ENCODE measurements at regions not wholly inside any gene's neighbourhood (a gene's known extent, or its start where the extent isn't known, plus 50 kb on each side); places are given as distances from the start of the nearest gene placed in this dataset.
"Not testable (repeated sequence)": the region's sequence is repeated elsewhere in the genome, so short reads cannot be mapped to it uniquely, and the experiment has no call there.

DNA sequence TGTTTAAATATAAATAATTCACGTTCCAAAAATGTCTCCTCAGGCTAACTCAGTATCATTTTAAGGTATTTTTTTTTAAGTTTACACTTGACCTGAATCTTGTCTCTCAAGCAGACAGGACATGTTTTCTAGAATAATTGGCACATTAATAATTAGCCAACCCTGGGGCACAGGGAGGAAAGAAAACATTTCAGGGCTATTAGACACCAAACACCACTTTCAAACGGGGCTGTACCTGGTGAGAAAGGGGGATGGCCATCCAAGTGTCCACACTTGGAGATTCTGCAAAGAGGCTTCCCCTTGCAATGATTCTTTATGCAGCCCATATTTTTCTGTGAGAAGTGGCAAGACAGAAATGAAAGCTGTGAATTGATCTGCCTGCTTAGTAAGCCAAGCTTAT lies 560.8 kb downstream of the CD109 start:
- no peak for DNase-seq

GRCh38 chr6:74256381-74256780 lies 560.4 kb downstream of the CD109 start:
- no peak for DNase-seq

- not testable (repeated sequence) for DNase-seq
Observed at GRCh38 chr6:74255007-74255406, 559.0 kb downstream of the CD109 start.

DNA sequence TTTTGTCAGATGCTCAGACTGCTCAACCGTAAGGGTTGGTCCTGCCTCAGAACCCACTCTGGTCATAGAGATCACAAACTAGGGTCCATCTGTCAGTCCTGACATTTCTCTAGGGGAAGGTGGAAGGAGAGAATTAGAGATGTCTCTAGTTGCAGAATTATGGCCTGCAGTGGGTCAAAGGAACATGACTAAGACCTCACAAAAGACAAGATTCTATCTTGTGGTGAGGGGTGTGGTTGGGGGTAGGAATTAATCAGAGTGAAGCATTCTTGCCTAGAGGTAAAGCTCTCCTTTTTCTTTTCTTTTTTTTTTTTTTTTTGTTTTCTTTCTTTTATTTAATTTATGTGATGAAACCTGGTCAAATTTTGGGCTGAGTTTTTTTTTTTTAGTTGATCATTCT lies 558.1 kb downstream of the CD109 start:
- DNase-seq, result not testable (repeated sequence)

DNA sequence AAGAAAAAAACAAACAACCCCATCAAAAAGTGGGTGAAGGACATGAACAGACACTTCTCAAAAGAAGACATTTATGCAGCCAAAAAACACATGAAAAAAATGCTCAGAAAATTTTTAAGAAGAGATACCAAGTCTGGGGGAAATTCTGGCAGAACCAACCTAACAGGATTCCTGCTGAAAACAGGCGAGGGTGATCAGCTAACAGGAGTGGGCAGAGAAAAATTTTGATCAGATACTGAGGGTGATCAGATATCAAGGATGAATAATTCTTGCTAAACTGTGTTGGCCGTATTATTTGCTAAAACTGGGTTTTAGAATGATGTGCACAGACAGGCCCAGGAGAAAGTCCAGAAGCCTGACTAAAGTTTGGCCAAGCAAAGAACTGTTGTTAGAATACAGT lies 557.3 kb downstream of the CD109 start:
- no peak for DNase-seq

- DNase-seq, result no peak
Observed at GRCh38 chr6:74250161-74250818, 554.3 kb downstream of the CD109 start.

DNA sequence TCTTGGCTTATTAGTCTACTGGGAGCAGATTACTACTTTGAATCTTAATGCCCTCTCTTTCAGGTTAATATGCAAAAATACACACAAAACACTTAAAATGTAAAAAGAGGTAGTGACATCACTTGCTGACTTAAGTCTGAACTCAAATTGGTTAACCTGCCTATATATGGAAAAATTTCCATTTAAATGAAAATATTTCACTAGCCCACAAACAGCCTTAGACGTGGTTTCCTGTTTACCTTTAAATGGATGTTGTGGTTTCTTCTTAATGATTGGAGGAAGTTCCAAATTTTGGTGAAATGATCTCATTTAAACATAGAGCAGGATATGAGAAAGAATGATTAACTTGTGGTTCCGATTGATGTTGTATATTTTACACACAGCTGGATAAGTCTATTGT lies 553.7 kb downstream of the CD109 start:
- DNase-seq, result no peak

DNA sequence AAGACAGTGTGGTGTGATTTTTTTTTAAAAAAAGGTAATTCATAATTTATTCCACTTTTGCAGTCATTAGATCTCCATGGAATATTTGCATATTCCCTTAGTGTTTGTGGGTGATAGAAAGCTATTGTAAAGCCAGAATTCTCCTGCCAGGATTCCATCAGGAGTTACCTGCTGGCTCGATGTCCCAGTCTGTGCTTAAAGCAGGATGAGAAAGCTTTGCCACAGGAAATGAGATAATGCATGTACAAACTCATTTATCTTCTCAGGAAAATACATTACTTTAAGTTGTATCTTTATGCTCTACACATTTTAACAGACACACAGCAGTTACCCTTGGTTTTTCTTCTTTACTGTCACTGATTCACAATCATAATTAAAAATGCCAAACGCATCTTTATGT lies 553.0 kb downstream of the CD109 start:
- DNase-seq, result no peak

DNA sequence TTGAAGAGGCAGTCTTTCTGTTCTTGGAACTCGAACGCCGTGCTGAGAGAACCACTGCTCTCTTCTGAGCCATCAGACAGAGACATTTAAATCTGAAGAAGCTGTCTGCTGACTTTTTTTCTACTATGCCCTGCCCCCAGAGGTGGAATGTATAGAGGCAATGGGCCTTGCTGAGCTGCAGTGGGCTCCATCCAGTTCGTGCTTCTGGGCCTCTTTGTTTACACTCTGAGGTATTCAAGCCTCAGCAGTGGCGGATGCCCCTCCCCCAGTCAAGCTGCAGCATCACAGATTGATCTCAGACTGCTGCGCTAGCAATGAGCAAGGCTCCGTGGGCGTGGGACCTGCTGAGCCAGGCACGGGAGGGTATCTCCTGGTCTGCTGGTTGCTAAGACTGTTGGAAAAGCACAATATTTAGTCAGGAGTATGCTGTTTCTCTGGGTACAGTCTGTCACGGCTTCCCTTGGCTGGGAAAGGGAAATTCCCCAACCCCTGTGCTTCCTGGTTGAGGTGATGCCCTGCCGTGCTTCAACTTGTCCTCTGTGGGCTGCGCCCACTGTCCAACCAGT lies 526.8 kb downstream of the CD109 start:
- no peak for DNase-seq

DNA sequence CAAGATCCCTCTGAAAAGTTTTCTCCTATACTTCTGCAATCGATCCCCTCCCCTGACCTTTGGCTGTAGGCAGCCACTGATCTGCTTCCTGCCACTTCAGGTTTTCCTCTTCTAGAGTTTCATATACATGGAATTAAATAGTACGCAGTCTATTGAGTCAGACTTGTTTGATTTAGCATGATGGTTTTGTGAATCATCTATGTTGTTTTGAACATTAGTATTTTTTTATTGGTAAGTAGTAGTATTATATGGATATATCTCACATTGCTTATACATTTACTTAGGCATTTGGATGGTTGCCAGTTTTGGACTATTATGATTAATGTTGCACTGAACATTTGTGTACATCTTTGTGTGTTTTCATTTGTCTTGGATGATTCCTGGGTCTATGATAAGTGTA lies 518.0 kb downstream of the CD109 start:
- no peak for DNase-seq

DNA sequence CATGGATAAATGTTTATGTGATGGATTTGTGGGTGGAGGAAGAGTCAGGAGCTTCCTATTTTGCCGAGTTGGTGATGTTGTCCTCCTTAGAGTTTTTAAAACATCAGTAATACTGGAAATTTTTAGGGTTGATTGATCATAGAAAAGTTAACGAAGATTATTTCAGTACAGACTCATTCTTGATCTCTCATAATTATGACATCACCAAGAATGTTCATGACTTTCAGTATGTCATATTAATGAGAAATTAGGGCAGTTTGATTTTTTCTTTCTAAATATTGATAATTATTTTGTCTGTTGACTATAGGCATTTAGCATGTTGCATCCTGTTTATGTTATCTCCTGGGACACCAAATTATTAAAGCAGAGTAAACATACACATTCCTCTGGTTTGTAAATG lies 512.2 kb downstream of the CD109 start:
- no peak for DNase-seq

GRCh38 chr6:74199215-74199915 lies 503.4 kb downstream of the CD109 start:
- no peak for DNase-seq

- DNase-seq, result no peak
Observed at GRCh38 chr6:74197310-74197709, 501.3 kb downstream of the CD109 start.

DNA sequence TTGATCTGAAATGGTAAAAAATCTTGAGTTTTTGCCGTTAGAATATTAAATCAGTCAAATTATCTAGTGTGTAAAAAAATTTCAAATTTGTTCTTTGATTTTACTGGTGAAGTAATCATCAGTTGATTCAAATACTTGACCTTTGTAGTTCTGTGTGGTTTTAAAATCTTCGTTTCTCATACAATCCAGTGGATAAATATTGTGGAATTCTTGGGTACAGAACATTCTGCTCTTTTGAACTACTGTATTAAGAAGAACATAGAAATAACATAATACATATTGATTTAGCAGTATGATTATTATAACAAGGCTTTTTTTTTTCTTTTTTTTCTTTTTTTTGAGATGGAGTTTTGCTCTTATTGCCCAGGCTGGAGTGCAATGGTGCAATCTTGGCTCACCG lies 491.8 kb downstream of the CD109 start:
- DNase-seq, result no peak

DNA sequence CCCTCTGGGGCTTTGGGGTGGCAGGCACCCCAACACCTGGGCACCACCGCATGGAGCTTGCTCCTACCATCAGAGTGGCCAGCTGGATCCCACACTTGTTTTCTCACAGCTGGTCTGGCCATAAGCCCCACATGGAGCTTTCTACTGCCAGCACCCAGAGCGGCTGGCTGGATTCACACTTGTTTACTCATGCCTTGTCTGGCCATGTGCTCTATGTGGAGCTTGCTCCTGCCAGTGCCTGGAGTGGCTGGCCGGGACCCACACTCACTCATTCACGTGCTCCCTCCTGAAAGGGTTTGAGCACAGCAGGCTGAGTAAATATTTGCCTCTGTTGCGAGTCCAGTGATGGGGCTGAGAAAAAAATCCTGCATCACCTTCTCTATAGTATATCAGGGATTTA lies 487.0 kb downstream of the CD109 start:
- no peak for DNase-seq

GRCh38 chr6:74181471-74181870 lies 485.5 kb downstream of the CD109 start:
- no peak for DNase-seq

DNA sequence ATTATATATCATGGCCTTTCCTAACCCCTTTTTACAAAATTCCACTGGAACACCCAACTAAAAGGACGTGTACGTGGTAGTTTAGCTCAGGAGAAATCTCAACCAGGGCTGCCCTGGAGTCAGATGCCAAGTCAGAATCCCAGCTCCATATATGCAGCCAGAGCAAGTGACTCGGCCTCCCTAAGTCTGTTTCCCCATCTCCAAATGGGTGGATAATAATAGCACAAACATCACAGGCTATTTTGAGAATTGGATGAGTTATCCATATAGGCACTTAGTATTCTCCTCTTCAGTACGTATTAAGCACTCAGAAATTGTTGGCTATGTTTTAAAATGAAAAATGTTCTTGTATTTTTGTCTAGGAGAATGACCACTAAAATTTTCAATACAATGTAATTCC lies 481.5 kb downstream of the CD109 start:
- DNase-seq, result no peak

DNA sequence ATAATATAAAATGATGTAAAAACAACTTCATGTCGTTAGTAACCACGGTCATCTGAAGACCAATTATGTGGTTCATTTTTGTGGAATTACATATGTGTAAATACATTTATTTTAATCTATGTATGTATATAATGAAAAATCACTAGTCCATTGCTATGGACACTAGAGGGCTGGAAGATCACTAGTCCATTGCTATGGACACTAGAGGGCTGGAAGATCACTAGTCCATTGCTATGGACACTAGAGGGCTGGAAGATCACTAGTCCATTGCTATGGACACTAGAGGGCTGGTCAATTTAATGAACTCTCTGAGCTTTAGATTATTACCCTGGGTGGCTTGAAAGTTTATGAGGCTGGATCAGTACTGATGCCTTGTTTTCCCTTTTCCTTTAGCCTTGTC lies 474.5 kb downstream of the CD109 start:
- DNase-seq, result not testable (repeated sequence)

DNA sequence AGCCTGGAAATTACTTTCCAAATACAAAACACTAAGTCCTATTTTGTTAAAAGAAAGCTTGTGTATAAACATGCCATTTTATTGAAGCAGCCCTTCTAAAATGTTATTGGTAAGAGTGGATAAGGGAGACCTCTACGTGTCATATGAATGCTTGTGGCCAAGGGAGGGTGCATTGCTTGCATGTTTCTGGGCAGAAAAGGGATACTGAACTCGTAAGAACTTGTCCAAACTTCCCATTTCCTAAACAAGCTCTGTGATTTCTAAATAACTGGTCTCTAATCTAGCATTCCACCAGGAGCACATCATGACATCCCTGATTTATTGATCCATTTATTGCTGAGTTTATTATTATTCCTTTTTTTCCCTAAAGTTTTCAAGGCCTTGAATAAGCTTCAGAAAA lies 474.1 kb downstream of the CD109 start:
- DNase-seq, result no peak

GRCh38 chr6:74167976-74168375 lies 472.0 kb downstream of the CD109 start:
- DNase-seq, result no peak

GRCh38 chr6:74167511-74167910 lies 471.5 kb downstream of the CD109 start:
- no peak for DNase-seq

DNA sequence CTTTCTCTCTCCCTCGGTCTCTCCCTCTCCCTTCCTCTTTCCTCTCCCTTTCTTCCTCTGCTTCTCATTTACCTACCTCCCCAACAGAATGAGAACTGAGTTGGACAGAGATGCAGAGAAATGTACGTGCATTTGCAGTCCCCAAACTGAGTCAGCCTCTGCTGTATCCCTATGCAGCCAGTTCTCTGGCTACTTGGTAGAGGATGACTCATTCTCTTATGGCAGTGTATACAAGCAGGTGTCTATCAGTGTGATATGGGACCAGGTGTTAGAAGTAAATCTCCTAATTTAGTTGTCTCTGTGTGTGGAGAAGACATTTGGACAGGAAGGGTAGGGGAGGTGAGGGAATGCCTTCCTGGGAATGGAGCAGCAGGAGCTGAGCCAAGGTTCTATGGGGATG lies 470.8 kb downstream of the CD109 start:
- no peak for DNase-seq

DNA sequence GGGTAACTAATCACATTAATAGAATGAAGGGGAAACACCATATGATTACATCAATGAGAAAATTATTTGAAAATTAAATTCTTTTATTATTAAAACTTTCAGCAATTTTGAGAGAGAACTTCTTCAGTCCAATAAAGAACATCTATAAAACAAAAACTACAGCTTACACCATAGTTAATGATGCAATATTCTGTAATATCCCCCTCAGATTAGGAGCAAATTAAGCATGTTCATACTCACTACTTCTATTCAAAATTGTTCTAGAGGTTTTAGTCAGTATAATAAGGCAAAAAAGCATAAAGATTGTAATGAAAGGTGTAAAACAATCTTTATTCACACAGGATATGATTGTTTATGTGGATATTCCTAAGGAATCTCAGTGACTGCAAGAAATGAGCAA lies 465.4 kb downstream of the CD109 start:
- DNase-seq, result no peak

DNA sequence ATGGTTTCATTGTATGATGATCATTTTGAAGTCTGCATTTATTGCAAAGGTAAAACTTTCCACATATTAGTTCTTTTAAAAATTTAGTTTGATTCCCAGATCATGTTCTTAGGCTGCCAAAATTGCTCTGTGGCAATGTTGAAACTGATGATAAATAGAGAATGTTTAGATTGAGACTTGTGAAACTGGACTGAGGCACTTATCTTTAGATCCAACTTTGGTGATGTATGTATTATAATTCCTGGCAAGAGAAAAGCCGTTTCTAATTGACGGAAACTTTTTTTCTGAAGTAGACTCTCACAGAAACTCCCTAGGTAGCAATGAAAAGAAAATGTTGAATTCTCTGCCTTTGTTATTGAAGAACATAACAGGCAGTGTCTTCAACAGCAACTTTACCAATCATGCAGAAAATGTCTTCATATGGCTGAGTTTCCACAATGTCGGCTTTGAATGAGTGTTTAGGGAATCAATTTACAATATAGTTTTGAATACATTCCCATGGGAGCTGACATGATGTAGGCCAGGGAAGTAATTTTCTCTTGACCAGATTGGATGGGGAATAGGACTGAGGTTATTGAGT lies 456.2 kb downstream of the CD109 start:
- no peak for DNase-seq
